GM12874 (cell line): ENCODE measurements at regions not wholly inside any gene's neighbourhood (a gene's known extent, or its start where the extent isn't known, plus 50 kb on each side); places are given as distances from the start of the nearest gene placed in this dataset.

ENCODE experiments used
- TF ChIP-seq, protein P1 (sequence below): IDR thresholded peaks from 2 replicates; pipeline ENCODE4 v1.5.1; 2011; ENCODE audit warnings: low read depth, mild to moderate bottlenecking, control low read depth, low read length, moderate library complexity; ENCODE audit not compliant: insufficient read depth

DNA sequence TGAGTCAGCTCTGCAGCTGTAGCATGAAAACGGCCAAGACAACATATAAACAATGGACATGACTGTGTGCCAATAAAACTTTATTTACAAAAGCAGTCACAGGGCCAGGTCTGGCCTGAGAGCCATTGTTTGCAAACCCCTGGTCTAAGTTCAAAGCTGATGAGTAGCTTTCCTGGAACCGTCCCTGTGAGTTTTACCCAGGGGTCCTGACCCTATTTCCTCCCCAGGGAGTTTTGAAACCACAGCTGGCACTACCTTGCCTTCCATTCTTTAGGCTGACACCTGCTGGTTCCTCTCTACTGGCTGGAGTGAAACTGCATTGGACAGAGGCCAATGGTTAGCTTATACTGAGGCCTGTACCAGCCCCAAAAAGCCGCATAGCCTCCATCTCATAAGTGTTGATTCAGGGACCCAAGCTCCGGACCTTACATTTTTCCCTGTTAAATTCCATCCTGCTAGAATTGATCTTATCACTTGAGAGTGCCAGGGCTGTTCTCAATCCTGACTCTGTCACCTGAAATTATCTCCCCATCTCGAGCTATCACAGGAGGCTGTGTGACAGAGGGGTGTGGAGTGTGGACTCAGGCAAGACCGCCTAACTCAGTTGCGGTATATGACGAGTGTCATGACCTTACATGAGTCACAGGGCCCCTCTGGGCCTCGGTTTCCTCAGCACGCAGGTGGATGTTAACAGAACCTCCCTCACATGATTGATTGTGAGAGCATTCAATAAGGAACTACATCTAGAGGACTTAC is 343.6 kb downstream of the NPHP4 start:
- TF ChIP-seq, protein P1, sequence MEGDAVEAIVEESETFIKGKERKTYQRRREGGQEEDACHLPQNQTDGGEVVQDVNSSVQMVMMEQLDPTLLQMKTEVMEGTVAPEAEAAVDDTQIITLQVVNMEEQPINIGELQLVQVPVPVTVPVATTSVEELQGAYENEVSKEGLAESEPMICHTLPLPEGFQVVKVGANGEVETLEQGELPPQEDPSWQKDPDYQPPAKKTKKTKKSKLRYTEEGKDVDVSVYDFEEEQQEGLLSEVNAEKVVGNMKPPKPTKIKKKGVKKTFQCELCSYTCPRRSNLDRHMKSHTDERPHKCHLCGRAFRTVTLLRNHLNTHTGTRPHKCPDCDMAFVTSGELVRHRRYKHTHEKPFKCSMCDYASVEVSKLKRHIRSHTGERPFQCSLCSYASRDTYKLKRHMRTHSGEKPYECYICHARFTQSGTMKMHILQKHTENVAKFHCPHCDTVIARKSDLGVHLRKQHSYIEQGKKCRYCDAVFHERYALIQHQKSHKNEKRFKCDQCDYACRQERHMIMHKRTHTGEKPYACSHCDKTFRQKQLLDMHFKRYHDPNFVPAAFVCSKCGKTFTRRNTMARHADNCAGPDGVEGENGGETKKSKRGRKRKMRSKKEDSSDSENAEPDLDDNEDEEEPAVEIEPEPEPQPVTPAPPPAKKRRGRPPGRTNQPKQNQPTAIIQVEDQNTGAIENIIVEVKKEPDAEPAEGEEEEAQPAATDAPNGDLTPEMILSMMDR: no peak

DNA sequence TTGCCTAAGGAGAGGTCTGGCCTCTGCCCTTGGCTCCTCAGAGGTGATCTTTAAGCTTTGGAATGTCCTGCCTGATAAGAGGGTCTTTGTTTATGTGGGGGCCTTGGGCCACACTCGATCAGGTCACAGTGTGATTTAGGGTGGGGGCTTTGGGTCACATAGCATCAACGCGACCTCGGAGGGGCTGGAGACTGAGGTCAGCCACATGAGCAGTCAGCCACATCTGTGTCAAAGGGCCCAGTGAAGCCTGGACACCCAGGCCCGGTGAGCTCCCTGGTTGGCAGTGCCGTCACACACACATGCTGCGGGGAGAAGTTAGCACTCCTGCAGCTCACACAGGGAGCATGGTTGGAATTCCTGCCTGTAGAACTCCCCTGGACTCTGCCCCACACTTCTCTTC is 345.0 kb downstream of the NPHP4 start:
- TF ChIP-seq, protein P1: no peak

DNA sequence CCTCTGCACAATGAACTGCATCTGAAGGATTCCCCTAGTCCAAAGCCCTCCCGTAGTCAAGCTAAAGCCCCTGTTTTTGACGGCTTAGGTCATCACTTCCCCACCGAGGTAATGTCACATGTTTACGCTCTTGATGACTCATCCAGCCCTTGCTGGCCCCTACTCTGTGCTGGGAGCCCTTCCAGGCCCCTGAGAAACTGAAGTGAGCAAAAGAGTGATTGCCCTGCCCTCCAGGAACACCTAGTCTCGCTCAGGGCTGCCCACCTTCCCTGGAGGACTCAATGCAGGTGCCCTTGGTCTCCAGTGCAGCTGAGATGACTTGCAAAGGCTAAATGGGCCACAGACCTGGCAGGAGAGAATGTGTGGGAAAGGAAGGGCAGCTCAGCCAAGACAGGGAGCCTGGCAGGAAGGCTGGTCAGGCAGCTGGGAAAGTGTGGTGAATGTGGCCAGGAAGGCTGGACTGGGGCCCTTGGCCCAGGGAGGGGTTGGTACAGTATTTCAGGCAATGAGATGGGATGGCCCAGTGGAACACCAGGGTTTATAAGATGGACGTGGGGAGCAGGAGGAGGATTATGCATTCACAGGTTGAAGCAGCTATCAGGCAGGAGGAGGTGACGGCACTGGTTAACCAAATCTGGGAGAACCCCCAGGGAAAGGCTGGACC is 345.6 kb downstream of the NPHP4 start:
- TF ChIP-seq, protein P1: no peak

DNA sequence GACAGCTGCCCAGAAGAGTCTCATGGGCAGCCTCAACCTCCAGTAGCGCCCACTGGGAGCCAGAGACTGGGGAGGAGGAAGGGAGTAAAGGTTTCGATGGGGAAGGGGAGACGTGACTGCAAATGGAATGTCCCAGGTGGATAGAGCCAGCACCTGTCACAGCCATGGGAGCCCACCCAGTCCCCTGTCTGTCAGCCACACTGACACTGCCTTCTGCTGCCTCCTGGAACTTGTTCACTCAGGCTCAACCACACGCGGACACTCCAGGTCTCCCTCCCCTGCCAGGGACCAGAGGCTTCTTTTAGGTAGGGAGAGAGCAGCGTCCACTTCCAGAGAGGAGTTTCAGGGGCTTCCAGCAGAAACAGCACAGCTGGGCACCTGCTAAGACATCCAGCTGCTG is 346.3 kb downstream of the NPHP4 start:
- TF ChIP-seq, protein P1: no peak

DNA sequence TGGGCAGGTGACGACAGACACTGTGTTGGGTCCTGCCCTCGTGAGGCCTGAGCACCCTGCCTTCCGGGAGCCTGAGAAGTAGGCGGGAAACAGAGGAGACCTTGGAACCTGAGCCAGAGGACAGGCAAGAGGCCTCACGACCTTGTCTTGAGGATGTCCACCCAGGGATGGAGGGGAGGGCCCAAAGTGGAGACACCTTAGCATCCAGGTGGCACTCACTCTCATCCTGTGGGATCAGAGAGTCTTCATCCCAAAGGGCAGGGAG is 347.2 kb downstream of the NPHP4 start:
- TF ChIP-seq, protein P1: no peak

DNA sequence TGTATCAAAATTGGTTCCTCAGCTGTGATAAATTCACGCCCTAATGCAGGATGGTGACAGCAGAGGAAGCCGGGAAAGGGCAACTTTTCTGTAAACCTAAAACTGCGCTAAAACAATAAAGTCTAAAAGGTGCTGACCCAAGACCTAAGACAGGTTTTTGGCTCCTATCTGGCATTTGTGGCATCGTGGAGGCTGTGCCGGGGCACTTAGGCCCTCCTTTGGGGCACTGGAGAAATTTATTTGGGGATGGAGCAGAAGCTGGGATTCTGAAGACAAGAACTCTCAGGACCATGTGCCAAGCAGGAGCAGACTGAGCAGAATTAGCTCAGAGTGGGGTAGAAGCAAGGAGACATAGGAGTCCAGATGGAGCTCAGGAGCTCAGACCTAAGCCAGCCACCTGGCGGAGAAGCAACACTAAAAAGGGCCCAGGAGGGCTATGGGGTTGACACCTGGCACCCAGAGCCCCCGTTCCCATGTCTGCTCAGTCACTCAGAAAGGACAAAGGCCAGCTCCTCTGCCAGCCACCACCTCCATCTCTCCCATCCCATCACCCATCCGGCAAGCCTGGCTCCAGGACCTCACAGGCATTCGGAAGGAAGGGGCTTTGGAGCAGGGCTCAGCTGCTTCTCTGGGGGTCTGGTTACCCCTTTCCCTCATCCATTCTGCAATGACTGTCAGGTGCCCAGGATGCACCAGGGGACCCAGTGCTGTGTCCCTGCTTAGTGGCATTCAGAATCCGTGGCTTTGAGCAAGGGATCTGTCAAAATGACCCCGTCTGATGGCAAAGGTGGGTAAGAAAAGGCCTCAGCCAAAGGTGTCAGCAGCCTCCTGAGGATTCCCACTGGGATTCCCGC is 347.7 kb downstream of the NPHP4 start:
- TF ChIP-seq, protein P1: no peak

DNA sequence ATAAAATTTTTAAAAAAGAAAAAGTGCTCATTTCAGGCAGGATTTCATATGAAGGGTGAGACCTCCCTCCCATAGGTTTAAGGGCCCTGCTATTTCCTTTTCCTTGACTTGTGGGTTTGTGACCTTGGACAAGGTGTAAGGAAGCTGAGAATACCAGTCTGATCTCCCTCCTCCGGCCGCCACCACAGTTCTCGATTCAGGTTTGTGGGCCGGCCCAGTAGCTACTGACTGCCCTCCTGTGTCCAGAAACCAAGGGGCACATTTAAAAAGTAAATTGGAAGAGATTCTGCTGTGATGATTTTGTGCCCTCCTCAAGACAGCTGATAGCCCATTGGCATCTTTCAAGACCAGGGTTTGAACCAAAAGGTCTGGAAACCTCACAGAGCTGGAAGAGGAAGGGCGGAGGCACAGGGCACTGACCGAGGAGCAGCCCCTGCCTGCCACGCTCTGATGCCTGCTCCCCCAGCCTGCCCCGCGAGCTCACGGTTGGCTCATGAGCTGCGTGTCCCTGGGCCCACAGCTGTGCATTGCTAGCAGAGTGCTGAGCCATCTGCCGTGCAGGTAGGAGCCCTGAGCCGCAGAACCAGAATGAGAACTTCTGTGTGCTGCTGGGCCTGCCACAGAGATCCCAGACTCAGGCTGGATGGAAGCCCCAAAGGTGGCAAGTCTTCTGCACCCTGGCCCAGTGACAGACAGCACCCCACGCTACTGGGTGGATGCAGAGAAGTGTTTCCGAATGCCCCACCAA is 348.7 kb downstream of the NPHP4 start:
- TF ChIP-seq, protein P1: no peak
